Endothelial cell of umbilical vein (primary cell): ENCODE measurements at regions not wholly inside any gene's neighbourhood (a gene's known extent, or its start where the extent isn't known, plus 50 kb on each side); places are given as distances from the start of the nearest gene placed in this dataset.

ENCODE experiments used
- BruUV-seq: library from RNA; stranded (reverse); fragments of 400-500 nt; replicated peaks from 2 replicates; lab custom pipeline; 2021; lab: Mats Ljungman, UMichigan
- CTCF ChIA-PET: fragments of 300-600, 350-600 bp; sonication (Branson Sonifier 250); formaldehyde crosslinking; loops from one replicate; lab custom pipeline; 2021; ENCODE audit warnings: antibody characterized with exemption, inconsistent platforms; lab: Charles Lee
- POLR2A ChIA-PET: fragments of 300-600, 350-600 bp; sonication (Branson Sonifier 250); formaldehyde crosslinking; loops from one replicate; lab custom pipeline; 2021; ENCODE audit warnings: antibody characterized with exemption, inconsistent platforms; lab: Charles Lee
- DNase-seq: peaks from one replicate; pipeline ENCODE4 v3.0.0-alpha.2; 2011; ENCODE audit warnings: low read depth, low spot score
- FAIRE-seq: peaks from 2 replicates; lab custom pipeline; 2011; peaks lifted over from hg19 to GRCh38; lab: Jason Lieb, UNC
- H2AFZ ChIP-seq: 2 replicates; pipeline ENCODE4 v1.6.0; 2012; ENCODE audit warnings: low read depth, low read length, control low read depth, inconsistent platforms
- H3K27ac ChIP-seq: 2 replicates; pipeline ENCODE4 v1.5.1; 2011; ENCODE audit warnings: low read depth, mild to moderate bottlenecking, control low read depth, low read length, moderate library complexity; ENCODE audit not compliant: insufficient read depth
- H3K27me3 ChIP-seq, 2 experiments: 2 replicates each; pipeline versions ENCODE4 v1.6.0 to v1.6.1; 2011; ENCODE audit warnings: low read length in 2 of 2, mixed read lengths in 1 of 2; ENCODE audit not compliant: control insufficient read depth in 2 of 2, insufficient read depth in 2 of 2
- H3K36me3 ChIP-seq, 2 experiments: 2 replicates in 1 of 2; 3 replicates in 1 of 2; pipeline ENCODE4 v1.5.1; 2011; ENCODE audit warnings: low read length in 2 of 2, mild to moderate bottlenecking in 1 of 2, moderate library complexity in 1 of 2; ENCODE audit not compliant: control insufficient read depth in 2 of 2, insufficient read depth in 2 of 2; ENCODE audit errors: extremely low read depth in 1 of 2
- H3K4me1 ChIP-seq: 3 replicates; pipeline ENCODE4 v1.5.1; 2011; ENCODE audit warnings: mild to moderate bottlenecking, low read length; ENCODE audit not compliant: control insufficient read depth, insufficient read depth; ENCODE audit errors: extremely low read depth
- H3K4me2 ChIP-seq: 2 replicates; pipeline ENCODE4 v1.6.1; 2011; ENCODE audit warnings: low read length, control low read depth, mixed read lengths; ENCODE audit not compliant: insufficient read depth
- H3K4me3 ChIP-seq, 3 experiments: fragments of 200-600 bp in 1 of 3; sonication (generic), shearing (Covaris generic) in 1 of 3; replicated peaks in 1 of 3; 2 replicates each; pipeline ENCODE4 v1.5.1; 2011 to 2016; ENCODE audit warnings: control low read depth in 3 of 3, low read length in 3 of 3, mild to moderate bottlenecking in 2 of 3, inconsistent platforms in 1 of 3, low read depth in 1 of 3, moderate library complexity in 1 of 3; ENCODE audit not compliant: insufficient read depth in 1 of 3
- H3K79me2 ChIP-seq: 2 replicates; pipeline ENCODE4 v1.6.0; 2012; ENCODE audit warnings: low read length, inconsistent platforms; ENCODE audit not compliant: control insufficient read depth, insufficient read depth
- H3K9ac ChIP-seq: replicated peaks from 2 replicates; pipeline ENCODE3; 2011; ENCODE audit warnings: low read length, control low read depth; ENCODE audit not compliant: insufficient read depth; ENCODE audit errors: extremely low read depth
- H3K9me1 ChIP-seq: replicated peaks from 3 replicates; pipeline ENCODE4 v1.6.0; 2011; ENCODE audit warnings: mild to moderate bottlenecking, low read length; ENCODE audit not compliant: control insufficient read depth, insufficient read depth; ENCODE audit errors: extremely low read depth
- H3K9me3 ChIP-seq: replicated peaks from 2 replicates; pipeline ENCODE4 v1.5.1; 2012; ENCODE audit warnings: low read length, inconsistent platforms; ENCODE audit not compliant: control insufficient read depth, insufficient read depth
- H4K20me1 ChIP-seq: replicated peaks from 2 replicates; pipeline ENCODE3; 2011; ENCODE audit warnings: mild to moderate bottlenecking, low read length; ENCODE audit not compliant: control insufficient read depth, insufficient read depth; ENCODE audit errors: extremely low read depth
- EZH2 ChIP-seq: IDR thresholded peaks from 2 replicates; pipeline ENCODE4 v1.6.1; 2012; ENCODE audit warnings: borderline replicate concordance, low read depth, mild to moderate bottlenecking, moderate library complexity, low read length, inconsistent platforms; ENCODE audit not compliant: severe bottlenecking
- FOS ChIP-seq: IDR thresholded peaks from 2 replicates; pipeline ENCODE4 v1.6.1; 2011; ENCODE audit warnings: mild to moderate bottlenecking, low read length, moderate library complexity, borderline replicate concordance; ENCODE audit not compliant: insufficient read depth
- GATA2 ChIP-seq: IDR thresholded peaks from 2 replicates; pipeline ENCODE4 v1.7.0; 2011; ENCODE audit warnings: low read depth, mild to moderate bottlenecking, moderate library complexity, mixed read lengths, low read length; ENCODE audit not compliant: insufficient read length, insufficient read depth
- JUN ChIP-seq: IDR thresholded peaks from 2 replicates; pipeline ENCODE4 v1.6.1; 2011; ENCODE audit warnings: borderline replicate concordance, low read depth; ENCODE audit not compliant: insufficient read length, insufficient read depth
- MAX ChIP-seq: IDR thresholded peaks from 2 replicates; pipeline ENCODE4 v1.6.1; 2011; ENCODE audit not compliant: insufficient read depth, insufficient read length
- MYC ChIP-seq: IDR thresholded peaks from one replicate; pipeline ENCODE4 v1.6.1; 2011; ENCODE audit warnings: mild to moderate bottlenecking, low read depth, low read length
- POLR2A ChIP-seq: IDR thresholded peaks from 2 replicates; pipeline ENCODE4 v1.6.1; 2012; ENCODE audit warnings: low read depth, mild to moderate bottlenecking, control low read depth, low read length
- POLR2AphosphoS5 ChIP-seq: IDR thresholded peaks from 2 replicates; pipeline ENCODE4 v1.6.1; 2012; ENCODE audit warnings: low read depth, mild to moderate bottlenecking, control low read depth, low read length, moderate library complexity; ENCODE audit not compliant: insufficient read depth
- dilution Hi-C: fragments of 300-500 bp; cut with MboI; formaldehyde crosslinking; loops from one replicate; pipeline ENCODE4 v1.15.0; 2019; ENCODE audit warnings: low sequenced_read_pairs; ENCODE audit not compliant: extremely low pct_ligation_motif_present
- intact Hi-C: fragments of 100-400 bp; cut with micrococcal nuclease; formaldehyde crosslinking; loops from one replicate; pipeline ENCODE4 v1.10.0; 2022
- TF ChIP-seq, protein P1 (sequence below), 2 donors: IDR thresholded peaks; 1 replicate in 1 of 2; 2 replicates in 1 of 2; pipeline ENCODE4 v1.5.1; 2011; ENCODE audit warnings: low read length in 2 of 2, mild to moderate bottlenecking in 2 of 2, moderate library complexity in 2 of 2, control low read depth in 1 of 2, inconsistent platforms in 1 of 2, low read depth in 1 of 2; ENCODE audit not compliant: insufficient read depth in 1 of 2; ENCODE audit errors: extremely low read depth in 1 of 2

DNA sequence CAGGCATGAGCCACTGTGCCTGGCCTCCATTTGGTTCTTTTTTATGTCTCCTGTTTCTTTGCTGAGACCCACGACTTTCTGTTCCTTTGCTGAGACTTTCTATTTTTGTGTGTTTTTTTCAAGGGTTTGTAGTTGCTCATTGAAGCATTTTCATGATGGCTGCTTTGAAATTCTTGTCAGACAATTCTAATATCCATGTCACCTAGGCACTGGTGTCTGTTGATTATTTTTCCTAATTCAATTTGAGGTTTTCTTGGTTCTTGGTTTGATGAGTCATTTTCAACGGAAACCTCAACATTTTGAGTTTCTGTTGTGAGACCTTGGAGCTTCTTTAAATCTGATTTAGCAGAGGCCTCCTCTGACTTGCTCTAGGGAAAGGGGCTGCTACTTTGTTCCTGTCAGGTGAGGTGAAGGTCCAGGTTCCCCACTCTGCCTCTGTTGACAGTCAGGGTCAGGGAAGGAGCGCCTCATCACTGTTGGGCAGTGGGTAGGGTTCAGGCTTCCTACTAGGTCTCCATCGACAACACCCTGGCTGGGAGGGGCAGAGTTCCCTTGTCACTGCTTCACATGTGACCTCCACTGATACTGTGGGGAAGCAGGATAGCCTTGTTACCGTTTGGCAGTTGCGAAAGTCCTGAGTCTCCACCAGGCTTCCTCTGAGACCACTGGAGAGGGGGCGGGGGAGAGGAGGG, 66.1 kb upstream of the SMOX start:
- intact Hi-C loops = no loop called here

More for the DNA sequence above, 66.1 kb upstream of the SMOX start:
- TF ChIP-seq POLR2A (no peak), EZH2 (no peak), FOS (no peak), JUN (no peak), POLR2AphosphoS5 (no peak), MYC (no peak), GATA2 (no peak), MAX (no peak)
- TF ChIP-seq, protein P1, sequence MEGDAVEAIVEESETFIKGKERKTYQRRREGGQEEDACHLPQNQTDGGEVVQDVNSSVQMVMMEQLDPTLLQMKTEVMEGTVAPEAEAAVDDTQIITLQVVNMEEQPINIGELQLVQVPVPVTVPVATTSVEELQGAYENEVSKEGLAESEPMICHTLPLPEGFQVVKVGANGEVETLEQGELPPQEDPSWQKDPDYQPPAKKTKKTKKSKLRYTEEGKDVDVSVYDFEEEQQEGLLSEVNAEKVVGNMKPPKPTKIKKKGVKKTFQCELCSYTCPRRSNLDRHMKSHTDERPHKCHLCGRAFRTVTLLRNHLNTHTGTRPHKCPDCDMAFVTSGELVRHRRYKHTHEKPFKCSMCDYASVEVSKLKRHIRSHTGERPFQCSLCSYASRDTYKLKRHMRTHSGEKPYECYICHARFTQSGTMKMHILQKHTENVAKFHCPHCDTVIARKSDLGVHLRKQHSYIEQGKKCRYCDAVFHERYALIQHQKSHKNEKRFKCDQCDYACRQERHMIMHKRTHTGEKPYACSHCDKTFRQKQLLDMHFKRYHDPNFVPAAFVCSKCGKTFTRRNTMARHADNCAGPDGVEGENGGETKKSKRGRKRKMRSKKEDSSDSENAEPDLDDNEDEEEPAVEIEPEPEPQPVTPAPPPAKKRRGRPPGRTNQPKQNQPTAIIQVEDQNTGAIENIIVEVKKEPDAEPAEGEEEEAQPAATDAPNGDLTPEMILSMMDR (IDR thresholded peaks at IDR 0.05; ENCODE audit: extremely low read depth in 1 of 2, insufficient read depth in 1 of 2, low read depth in 1 of 2, low read length in 2 of 2) = no peak
- H3K9me1 ChIP-seq = no peaks in the 10 kb centered on the region
- no TSS peak for BruUV-seq
- dilution Hi-C loops = no loop called here
- no peaks in the 10 kb centered on the region for H3K9me3 ChIP-seq
- no peak overlapping the region for H3K4me2 ChIP-seq
- peaks cover 7% of the 10 kb centered on the region for H3K4me1 ChIP-seq
- no peak overlapping the region for H3K27ac ChIP-seq
- peak overlapping the region; percentile 46 for H2AFZ ChIP-seq
- DNase-seq = no peak
- H3K9ac ChIP-seq = no peak overlapping the region
- H3K27me3 ChIP-seq = no peaks in the 10 kb centered on the region
- no peaks in the 10 kb centered on the region for H4K20me1 ChIP-seq
- no peaks in the 10 kb centered on the region for H3K79me2 ChIP-seq
- peak; percentile 62 for FAIRE-seq
- no peak overlapping the region for H3K4me3 ChIP-seq
- ChIA-PET CTCF (interaction anchor here (1.2 to 5.8 kb wide), 3 partner anchors 8 to 68 kb away, joined by 3 to 71 read pairs (median 4); partner anchors contain the start of gene RNF24), POLR2A (no interaction called here)
- no peaks in the 10 kb centered on the region for H3K36me3 ChIP-seq
